Stimulated activated effector memory CD8-positive, alpha-beta T cell treated with anti-CD3 and anti-CD28 coated beads, Interleukin-12 subunit alpha, Interleukin-12 subunit beta, amount 100 ng/mL, for 72 hours (primary cell): ENCODE measurements at regions not wholly inside any gene's neighbourhood (a gene's known extent, or its start where the extent isn't known, plus 50 kb on each side); places are given as distances from the start of the nearest gene placed in this dataset.
"Not testable (repeated sequence)": the region's sequence is repeated elsewhere in the genome, so short reads cannot be mapped to it uniquely, and the experiment has no call there.

Source experiments
- ATAC-seq: fragments of 150-1000 bp; cut with Tn5 transposase; 2 replicates; pipeline ENCODE4 v1.10.0; 2021
- DNase-seq, 2 donors: peaks; one replicate each; pipeline ENCODE4 v3.0.0; 2021 to 2022; ENCODE audit warnings: low spot score in 2 of 2
- H3K27ac Mint-ChIP-seq: one replicate; pipeline ENCODE4 v1.8.0; 2022; ENCODE audit warnings: mild to moderate bottlenecking, mixed read lengths
- H3K36me3 Mint-ChIP-seq: one replicate; pipeline ENCODE4 v1.8.0; 2022; ENCODE audit warnings: mild to moderate bottlenecking, mixed read lengths
- H3K4me1 Mint-ChIP-seq: one replicate; pipeline ENCODE4 v1.8.0; 2022; ENCODE audit warnings: mixed read lengths
- H3K4me3 Mint-ChIP-seq: one replicate; pipeline ENCODE4 v1.8.0; 2022; ENCODE audit warnings: mild to moderate bottlenecking, mixed read lengths
- H3K9me3 Mint-ChIP-seq: one replicate; pipeline ENCODE4 v1.8.0; 2022; ENCODE audit warnings: mixed read lengths

- ATAC-seq: no peak
- H3K9me3 Mint-ChIP-seq: no peaks in the 10 kb centered on the region
- H3K4me3 Mint-ChIP-seq: no peak overlapping the region
- H3K36me3 Mint-ChIP-seq: no peaks in the 10 kb centered on the region
- DNase-seq: no peak
- H3K4me1 Mint-ChIP-seq: no peaks in the 10 kb centered on the region
- H3K27ac Mint-ChIP-seq: no peak overlapping the region
Observed at GRCh38 chr4:112007391-112007790, 137.9 kb upstream of the FAM241A start.

DNA sequence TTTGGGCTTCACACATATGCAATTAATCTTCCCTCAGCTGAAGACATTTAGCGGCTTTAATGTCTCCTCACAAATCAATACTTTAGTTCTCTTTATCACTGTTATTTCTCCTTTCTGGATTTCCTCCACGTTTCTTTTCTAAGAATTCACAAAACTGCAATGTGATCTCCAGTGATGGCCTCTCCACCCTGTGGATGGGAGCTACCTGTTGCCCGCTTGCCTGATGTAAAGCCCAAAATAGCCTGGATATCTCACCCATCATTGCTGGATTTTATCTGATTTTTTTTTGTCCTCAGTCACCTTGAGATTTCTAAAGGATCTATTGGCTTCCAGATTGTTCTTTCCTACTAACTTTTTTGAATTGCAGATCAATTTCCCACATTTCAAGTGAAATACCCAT is 129.3 kb upstream of the FAM241A start:
- Mint-ChIP-seq H3K4me3 (no peak overlapping the region), H3K4me1 (no peaks in the 10 kb centered on the region), H3K27ac (no peak overlapping the region), H3K9me3 (no peaks in the 10 kb centered on the region), H3K36me3 (no peaks in the 10 kb centered on the region)
- ATAC-seq: no peak
- DNase-seq: no peak

GRCh38 chr4:112023402-112023950 is 121.8 kb upstream of the FAM241A start:
- Mint-ChIP-seq H3K4me1 (no peaks in the 10 kb centered on the region), H3K27ac (no peak overlapping the region), H3K36me3 (no peaks in the 10 kb centered on the region), H3K9me3 (no peaks in the 10 kb centered on the region), H3K4me3 (no peak overlapping the region)
- ATAC-seq (no peak), DNase-seq (no peak)

DNA sequence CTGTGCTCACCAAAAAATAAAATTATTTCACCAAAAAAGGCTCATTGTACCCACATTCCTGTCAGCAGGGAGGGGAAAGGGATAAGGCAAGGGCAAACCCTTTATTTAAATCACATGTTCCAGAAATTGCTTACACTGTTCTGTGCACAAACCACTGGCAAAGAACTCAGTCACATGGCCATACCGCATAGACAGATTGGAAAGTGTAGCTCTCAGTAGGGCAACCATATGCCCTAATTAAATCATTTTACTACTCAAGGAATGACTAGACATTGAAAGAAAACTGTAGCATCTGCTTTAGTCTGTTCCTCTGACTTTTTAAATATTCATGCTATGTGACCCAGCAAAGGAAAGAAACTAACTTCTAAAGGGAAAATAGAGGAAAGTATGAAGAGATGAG is 119.2 kb upstream of the FAM241A start:
- Mint-ChIP-seq H3K4me1 (no peaks in the 10 kb centered on the region), H3K36me3 (no peaks in the 10 kb centered on the region), H3K9me3 (no peaks in the 10 kb centered on the region), H3K27ac (no peak overlapping the region), H3K4me3 (no peak overlapping the region)
- no peak for ATAC-seq
- no peak for DNase-seq

DNA sequence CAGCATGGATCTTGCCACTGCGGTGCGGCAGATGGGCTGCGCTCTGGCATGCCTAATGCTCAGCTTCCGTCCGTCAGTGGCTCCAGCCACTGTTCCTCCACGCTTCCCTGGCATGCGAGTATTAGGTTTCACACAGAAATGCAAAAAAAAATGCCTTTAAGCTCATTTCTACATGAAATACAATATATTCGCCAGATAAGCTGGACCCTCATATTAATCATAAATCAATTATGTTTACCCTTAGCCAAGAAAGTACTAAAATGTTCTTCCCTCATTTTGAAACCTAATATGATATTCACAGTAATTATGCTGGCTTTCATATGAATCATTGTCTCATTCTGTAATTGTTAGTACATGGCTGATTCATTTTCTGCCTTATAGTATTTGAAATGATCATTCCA is 115.5 kb upstream of the FAM241A start:
- H3K27ac Mint-ChIP-seq: no peak overlapping the region
- no peak overlapping the region for H3K4me3 Mint-ChIP-seq
- DNase-seq (no peak), ATAC-seq (no peak)
- H3K9me3 Mint-ChIP-seq: no peaks in the 10 kb centered on the region
- H3K4me1 Mint-ChIP-seq: no peaks in the 10 kb centered on the region
- H3K36me3 Mint-ChIP-seq: no peaks in the 10 kb centered on the region

- H3K36me3 Mint-ChIP-seq: no peaks in the 10 kb centered on the region
- DNase-seq (no peak), ATAC-seq (no peak)
- no peaks in the 10 kb centered on the region for H3K9me3 Mint-ChIP-seq
- H3K4me1 Mint-ChIP-seq: no peaks in the 10 kb centered on the region
- H3K27ac Mint-ChIP-seq: no peak overlapping the region
- H3K4me3 Mint-ChIP-seq: no peak overlapping the region
Observed at GRCh38 chr4:112031712-112032328, 113.4 kb upstream of the FAM241A start.

GRCh38 chr4:112036886-112037285 is 108.4 kb upstream of the FAM241A start:
- Mint-ChIP-seq H3K36me3 (no peaks in the 10 kb centered on the region), H3K9me3 (no peaks in the 10 kb centered on the region), H3K4me3 (no peak overlapping the region), H3K27ac (no peak overlapping the region), H3K4me1 (no peaks in the 10 kb centered on the region)
- no peak for ATAC-seq
- no peak for DNase-seq

- Mint-ChIP-seq H3K27ac (no peak overlapping the region), H3K9me3 (no peaks in the 10 kb centered on the region), H3K36me3 (no peaks in the 10 kb centered on the region), H3K4me1 (no peaks in the 10 kb centered on the region), H3K4me3 (no peak overlapping the region)
- ATAC-seq (no peak), DNase-seq (no peak)
Observed at GRCh38 chr4:112038861-112039260, 106.4 kb upstream of the FAM241A start.

DNA sequence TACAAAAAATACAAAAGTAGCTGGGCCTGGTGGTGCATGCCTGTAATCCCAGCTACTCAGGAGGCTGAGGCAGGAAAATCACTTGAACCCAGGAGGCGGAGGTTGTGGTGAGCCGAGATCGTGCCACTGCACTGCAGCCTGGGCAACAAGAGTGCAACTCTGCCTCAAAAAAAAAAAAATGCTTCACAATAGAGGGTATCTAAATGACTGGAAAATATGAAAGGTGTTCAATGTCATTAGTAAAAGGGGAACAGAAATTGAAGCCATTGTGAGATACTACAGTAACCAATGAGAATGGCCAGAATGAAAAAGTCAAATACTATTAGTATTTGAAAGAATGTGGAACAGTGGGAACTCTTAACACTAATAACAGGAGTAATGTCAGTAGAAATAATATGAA is 96.1 kb upstream of the FAM241A start:
- not testable (repeated sequence) for DNase-seq, H3K27ac Mint-ChIP-seq, H3K36me3 Mint-ChIP-seq, H3K4me1 Mint-ChIP-seq, H3K9me3 Mint-ChIP-seq, ATAC-seq, H3K4me3 Mint-ChIP-seq

- no peak overlapping the region for H3K4me3 Mint-ChIP-seq
- no peaks in the 10 kb centered on the region for H3K9me3 Mint-ChIP-seq
- DNase-seq (no peak), ATAC-seq (no peak)
- no peak overlapping the region for H3K27ac Mint-ChIP-seq
- H3K4me1 Mint-ChIP-seq: no peaks in the 10 kb centered on the region
- H3K36me3 Mint-ChIP-seq: no peaks in the 10 kb centered on the region
Observed at GRCh38 chr4:112053825-112054350, 91.4 kb upstream of the FAM241A start.

DNA sequence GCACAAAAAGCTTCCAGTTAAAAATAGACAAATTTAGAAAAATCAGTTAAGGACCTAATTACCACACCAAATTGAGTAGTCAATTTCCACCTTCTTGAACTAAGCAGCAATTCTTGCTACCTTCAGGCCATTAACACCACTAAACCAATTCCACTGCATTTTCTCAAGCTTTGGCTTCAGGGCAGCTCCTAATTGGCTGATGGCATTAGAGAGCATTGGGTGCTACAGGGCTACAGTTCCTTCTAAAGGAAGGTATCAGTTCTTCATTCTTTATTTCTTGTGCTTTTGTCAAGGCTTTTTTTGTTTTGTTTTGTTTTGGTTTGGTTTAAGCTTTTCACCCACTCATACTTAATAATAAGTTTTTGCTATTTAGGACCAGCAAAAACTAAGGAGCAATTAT is 90.2 kb upstream of the FAM241A start:
- ATAC-seq (no peak), DNase-seq (no peak)
- no peaks in the 10 kb centered on the region for H3K36me3 Mint-ChIP-seq
- H3K27ac Mint-ChIP-seq: no peak overlapping the region
- H3K9me3 Mint-ChIP-seq: no peaks in the 10 kb centered on the region
- no peak overlapping the region for H3K4me3 Mint-ChIP-seq
- no peaks in the 10 kb centered on the region for H3K4me1 Mint-ChIP-seq

DNA sequence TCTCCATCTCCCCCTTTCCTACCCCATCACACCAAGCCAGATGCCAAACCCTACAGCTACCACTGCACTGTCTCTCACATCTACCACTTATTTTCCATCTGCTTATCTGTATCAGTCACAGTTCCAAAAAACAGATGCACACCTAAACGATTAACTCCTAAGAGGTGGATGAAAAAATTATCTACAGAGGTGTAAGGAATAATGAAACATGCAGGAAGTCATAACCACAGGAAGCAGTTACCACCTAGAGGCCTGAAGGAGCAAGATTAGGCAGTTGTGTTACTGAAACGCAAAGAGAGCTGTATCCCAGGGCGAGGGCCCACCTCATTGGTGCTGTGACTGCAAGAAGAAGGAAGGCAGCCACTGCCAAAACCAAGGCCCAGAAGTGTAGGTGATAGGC is 87.8 kb upstream of the FAM241A start:
- Mint-ChIP-seq H3K4me3 (no peak overlapping the region), H3K36me3 (no peaks in the 10 kb centered on the region), H3K27ac (no peak overlapping the region), H3K9me3 (no peaks in the 10 kb centered on the region), H3K4me1 (no peaks in the 10 kb centered on the region)
- ATAC-seq (no peak), DNase-seq (no peak)

GRCh38 chr4:112058433-112058832 is 86.8 kb upstream of the FAM241A start:
- ATAC-seq (no peak), DNase-seq (no peak)
- H3K9me3 Mint-ChIP-seq: no peaks in the 10 kb centered on the region
- H3K36me3 Mint-ChIP-seq: no peaks in the 10 kb centered on the region
- no peak overlapping the region for H3K27ac Mint-ChIP-seq
- no peak overlapping the region for H3K4me3 Mint-ChIP-seq
- H3K4me1 Mint-ChIP-seq: no peaks in the 10 kb centered on the region

DNA sequence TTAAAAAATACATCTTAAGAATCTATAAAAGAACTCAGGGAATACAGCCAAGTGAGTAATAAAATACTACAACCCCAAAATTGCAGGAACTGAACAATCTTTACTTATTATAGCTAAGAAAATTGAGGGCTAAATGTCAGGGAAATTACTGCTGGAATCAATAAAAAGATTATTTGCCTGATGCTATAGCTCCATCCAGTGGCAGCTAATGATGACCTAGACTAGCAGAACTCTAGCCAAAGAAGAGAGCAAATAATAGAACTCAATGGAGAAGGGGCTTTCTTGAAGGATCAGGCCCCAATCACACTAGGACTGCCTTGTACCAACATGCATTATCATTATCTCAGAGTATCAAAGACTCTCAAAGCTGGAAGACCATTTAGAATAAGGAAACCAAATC is 85.0 kb upstream of the FAM241A start:
- Mint-ChIP-seq H3K4me1 (no peaks in the 10 kb centered on the region), H3K4me3 (no peak overlapping the region), H3K27ac (no peak overlapping the region), H3K9me3 (no peaks in the 10 kb centered on the region), H3K36me3 (no peaks in the 10 kb centered on the region)
- no peak for ATAC-seq
- no peak for DNase-seq

GRCh38 chr4:112061207-112061817 is 83.9 kb upstream of the FAM241A start:
- Mint-ChIP-seq H3K27ac (no peak overlapping the region), H3K9me3 (no peaks in the 10 kb centered on the region), H3K4me3 (no peak overlapping the region), H3K36me3 (no peaks in the 10 kb centered on the region), H3K4me1 (no peaks in the 10 kb centered on the region)
- ATAC-seq (no peak), DNase-seq (no peak)

- Mint-ChIP-seq H3K9me3 (no peaks in the 10 kb centered on the region), H3K4me3 (no peak overlapping the region), H3K4me1 (no peaks in the 10 kb centered on the region), H3K27ac (no peak overlapping the region), H3K36me3 (no peaks in the 10 kb centered on the region)
- ATAC-seq (no peak), DNase-seq (no peak)
Observed at GRCh38 chr4:112063260-112063659, 82.0 kb upstream of the FAM241A start.
